HG03354 (cell line): ENCODE measurements at regions not wholly inside any gene's neighbourhood (a gene's known extent, or its start where the extent isn't known, plus 50 kb on each side); places are given as distances from the start of the nearest gene placed in this dataset.

Experiments used
- ATAC-seq: cut with Tn5 transposase; IDR thresholded peaks from one replicate; pipeline ENCODE4 v1.9.1; 2021; ENCODE audit warnings: mild to moderate bottlenecking; ENCODE audit not compliant: unreplicated experiment, poor library complexity, severe bottlenecking

- no peak for ATAC-seq
Measured at GRCh38 chr9:126017758-126018157, 270.6 kb downstream of the PBX3 start.

- no peak for ATAC-seq
Measured at GRCh38 chr9:126020836-126021235, 273.7 kb downstream of the PBX3 start.

GRCh38 chr9:126023962-126024361, 276.8 kb downstream of the PBX3 start:
- no peak for ATAC-seq

- no peak for ATAC-seq
Measured at GRCh38 chr9:126024581-126025230, 277.5 kb downstream of the PBX3 start.

GRCh38 chr9:126025991-126026390, 278.8 kb downstream of the PBX3 start:
- ATAC-seq = no peak

- ATAC-seq = no peak
Measured at GRCh38 chr9:126027566-126027965, 280.4 kb downstream of the PBX3 start.

- ATAC-seq = no peak
Measured at GRCh38 chr9:126028746-126029145, 281.6 kb downstream of the PBX3 start.

- no peak for ATAC-seq
Measured at GRCh38 chr9:126030716-126031115, 283.5 kb downstream of the PBX3 start.

GRCh38 chr9:126031116-126031515, 283.9 kb downstream of the PBX3 start:
- ATAC-seq = no peak

- no peak for ATAC-seq
Measured at GRCh38 chr9:126032135-126032534, 285.0 kb downstream of the PBX3 start.

GRCh38 chr9:126033318-126033717, 286.1 kb downstream of the PBX3 start:
- no peak for ATAC-seq

- ATAC-seq = no peak
Measured at GRCh38 chr9:126033956-126034355, 286.8 kb downstream of the PBX3 start.

- ATAC-seq = no peak
Measured at GRCh38 chr9:126036881-126037291, 289.7 kb downstream of the PBX3 start.

GRCh38 chr9:126038790-126039189, 287.8 kb upstream of the MVB12B start:
- ATAC-seq = no peak

- ATAC-seq = no peak
Measured at GRCh38 chr9:126043681-126044080, 282.9 kb upstream of the MVB12B start.

- ATAC-seq = no peak
Measured at GRCh38 chr9:126049088-126049487, 277.5 kb upstream of the MVB12B start.

- ATAC-seq = no peak
Measured at GRCh38 chr9:126049896-126050604, 276.6 kb upstream of the MVB12B start.

GRCh38 chr9:126050605-126050990, 276.0 kb upstream of the MVB12B start:
- no peak for ATAC-seq

GRCh38 chr9:126051446-126052130, 275.0 kb upstream of the MVB12B start:
- ATAC-seq = no peak

- ATAC-seq = no peak
Measured at GRCh38 chr9:126052791-126053190, 273.8 kb upstream of the MVB12B start.

GRCh38 chr9:126053913-126054312, 272.7 kb upstream of the MVB12B start:
- ATAC-seq = no peak
